ENCODE measurements at regions not wholly inside any gene's neighbourhood (a gene's known extent, or its start where the extent isn't known, plus 50 kb on each side); places are given as distances from the start of the nearest gene placed in this dataset.

DNA sequence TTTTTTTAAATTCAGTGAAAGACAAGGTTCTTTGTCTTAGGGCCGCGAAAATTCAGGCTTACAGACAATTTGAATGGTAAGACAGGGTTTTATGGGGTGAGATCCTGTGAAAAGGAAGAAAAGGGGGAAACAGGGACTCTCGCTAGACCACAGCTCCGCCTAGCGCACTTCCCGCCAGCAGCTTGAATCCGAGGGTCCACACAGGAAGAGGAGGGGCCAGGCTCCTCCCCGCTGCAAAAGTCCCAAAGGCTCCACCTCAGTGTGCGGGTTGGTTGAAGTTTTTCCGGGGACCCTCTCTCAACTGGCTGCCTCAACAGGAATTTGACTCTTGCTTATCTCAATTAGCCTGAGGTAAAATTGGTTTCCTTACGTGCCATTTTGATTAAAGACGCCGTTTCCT is 950.9 kb upstream of the CNTN5 start:
- TF ChIP-seq FOXM1 (IDR thresholded peaks at IDR 0.05; ENCODE audit: low read depth) = no peak
- TF ChIP-seq FOXM1 (CRISPR knock-in tag; IDR thresholded peaks at IDR 0.05; ENCODE audit: low read depth) = no peak
- TF ChIP-seq, protein P1, sequence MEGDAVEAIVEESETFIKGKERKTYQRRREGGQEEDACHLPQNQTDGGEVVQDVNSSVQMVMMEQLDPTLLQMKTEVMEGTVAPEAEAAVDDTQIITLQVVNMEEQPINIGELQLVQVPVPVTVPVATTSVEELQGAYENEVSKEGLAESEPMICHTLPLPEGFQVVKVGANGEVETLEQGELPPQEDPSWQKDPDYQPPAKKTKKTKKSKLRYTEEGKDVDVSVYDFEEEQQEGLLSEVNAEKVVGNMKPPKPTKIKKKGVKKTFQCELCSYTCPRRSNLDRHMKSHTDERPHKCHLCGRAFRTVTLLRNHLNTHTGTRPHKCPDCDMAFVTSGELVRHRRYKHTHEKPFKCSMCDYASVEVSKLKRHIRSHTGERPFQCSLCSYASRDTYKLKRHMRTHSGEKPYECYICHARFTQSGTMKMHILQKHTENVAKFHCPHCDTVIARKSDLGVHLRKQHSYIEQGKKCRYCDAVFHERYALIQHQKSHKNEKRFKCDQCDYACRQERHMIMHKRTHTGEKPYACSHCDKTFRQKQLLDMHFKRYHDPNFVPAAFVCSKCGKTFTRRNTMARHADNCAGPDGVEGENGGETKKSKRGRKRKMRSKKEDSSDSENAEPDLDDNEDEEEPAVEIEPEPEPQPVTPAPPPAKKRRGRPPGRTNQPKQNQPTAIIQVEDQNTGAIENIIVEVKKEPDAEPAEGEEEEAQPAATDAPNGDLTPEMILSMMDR (IDR thresholded peaks at IDR 0.05 in 2 of 3, conservative IDR thresholded peaks at IDR 0.05 in 1 of 3; ENCODE audit: insufficient read depth in 2 of 3, low read depth in 1 of 3, low read length in 3 of 3) = no peak
- no peak for TF ChIP-seq GTF2B (IDR thresholded peaks at IDR 0.05; ENCODE audit: extremely low read depth, insufficient read length)
- TF ChIP-seq, protein P2, sequence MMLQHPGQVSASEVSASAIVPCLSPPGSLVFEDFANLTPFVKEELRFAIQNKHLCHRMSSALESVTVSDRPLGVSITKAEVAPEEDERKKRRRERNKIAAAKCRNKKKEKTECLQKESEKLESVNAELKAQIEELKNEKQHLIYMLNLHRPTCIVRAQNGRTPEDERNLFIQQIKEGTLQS (IDR thresholded peaks at IDR 0.05) = no peak
- TF ChIP-seq, protein P2 (CRISPR knock-in tag; conservative IDR thresholded peaks at IDR 0.05) = no peak
- TF ChIP-seq CEBPB (tag; IDR thresholded peaks at IDR 0.05) = no peak
- TF ChIP-seq PML (IDR thresholded peaks at IDR 0.05; ENCODE audit: low read length) = no peak
- TF ChIP-seq, protein P3, sequence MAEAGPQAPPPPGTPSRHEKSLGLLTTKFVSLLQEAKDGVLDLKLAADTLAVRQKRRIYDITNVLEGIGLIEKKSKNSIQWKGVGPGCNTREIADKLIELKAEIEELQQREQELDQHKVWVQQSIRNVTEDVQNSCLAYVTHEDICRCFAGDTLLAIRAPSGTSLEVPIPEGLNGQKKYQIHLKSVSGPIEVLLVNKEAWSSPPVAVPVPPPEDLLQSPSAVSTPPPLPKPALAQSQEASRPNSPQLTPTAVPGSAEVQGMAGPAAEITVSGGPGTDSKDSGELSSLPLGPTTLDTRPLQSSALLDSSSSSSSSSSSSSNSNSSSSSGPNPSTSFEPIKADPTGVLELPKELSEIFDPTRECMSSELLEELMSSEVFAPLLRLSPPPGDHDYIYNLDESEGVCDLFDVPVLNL (CRISPR knock-in tag; IDR thresholded peaks at IDR 0.05; ENCODE audit: low read depth) = no peak
- no peak for TF ChIP-seq XRCC5 (IDR thresholded peaks at IDR 0.05; ENCODE audit: low read depth, low read length)
- no peak for TF ChIP-seq MTA3 (IDR thresholded peaks at IDR 0.05; ENCODE audit: borderline replicate concordance)
- TF ChIP-seq ZNF274 (IDR thresholded peaks at IDR 0.05; ENCODE audit: borderline replicate concordance, low read depth, low read length) = no peak
- TF ChIP-seq FIP1L1 (IDR thresholded peaks at IDR 0.05; ENCODE audit: low read depth, low read length, poor library complexity, severe bottlenecking) = no peak
- TF ChIP-seq, protein P4, sequence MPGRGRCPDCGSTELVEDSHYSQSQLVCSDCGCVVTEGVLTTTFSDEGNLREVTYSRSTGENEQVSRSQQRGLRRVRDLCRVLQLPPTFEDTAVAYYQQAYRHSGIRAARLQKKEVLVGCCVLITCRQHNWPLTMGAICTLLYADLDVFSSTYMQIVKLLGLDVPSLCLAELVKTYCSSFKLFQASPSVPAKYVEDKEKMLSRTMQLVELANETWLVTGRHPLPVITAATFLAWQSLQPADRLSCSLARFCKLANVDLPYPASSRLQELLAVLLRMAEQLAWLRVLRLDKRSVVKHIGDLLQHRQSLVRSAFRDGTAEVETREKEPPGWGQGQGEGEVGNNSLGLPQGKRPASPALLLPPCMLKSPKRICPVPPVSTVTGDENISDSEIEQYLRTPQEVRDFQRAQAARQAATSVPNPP (IDR thresholded peaks at IDR 0.05; ENCODE audit: borderline replicate concordance, insufficient read depth, insufficient read length) = no peak
- TF ChIP-seq, protein P5, sequence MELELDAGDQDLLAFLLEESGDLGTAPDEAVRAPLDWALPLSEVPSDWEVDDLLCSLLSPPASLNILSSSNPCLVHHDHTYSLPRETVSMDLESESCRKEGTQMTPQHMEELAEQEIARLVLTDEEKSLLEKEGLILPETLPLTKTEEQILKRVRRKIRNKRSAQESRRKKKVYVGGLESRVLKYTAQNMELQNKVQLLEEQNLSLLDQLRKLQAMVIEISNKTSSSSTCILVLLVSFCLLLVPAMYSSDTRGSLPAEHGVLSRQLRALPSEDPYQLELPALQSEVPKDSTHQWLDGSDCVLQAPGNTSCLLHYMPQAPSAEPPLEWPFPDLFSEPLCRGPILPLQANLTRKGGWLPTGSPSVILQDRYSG (tag; conservative IDR thresholded peaks at IDR 0.05; ENCODE audit: low read depth) = no peak
- TF ChIP-seq HBP1 (CRISPR knock-in tag; IDR thresholded peaks at IDR 0.05) = no peak

Data from K562 (cell line).